Kidney (tissue), 13 donors: ENCODE measurements at regions not wholly inside any gene's neighbourhood (a gene's known extent, or its start where the extent isn't known, plus 50 kb on each side); places are given as distances from the start of the nearest gene placed in this dataset.

Experiments used
- DNase-seq, 5 donors: peaks; one replicate each; pipeline ENCODE4 v3.0.0-alpha.2; 2013 to 2020
- FAIRE-seq: peaks from 2 replicates; lab custom pipeline; 2012; peaks lifted over from hg19 to GRCh38; lab: Jason Lieb, UNC
- H3K27ac ChIP-seq, 2 donors: one replicate each; pipeline ENCODE4 v1.7.0; 2013; ENCODE audit warnings: low read depth in 2 of 2, low read length in 2 of 2, inconsistent platforms in 1 of 2
- H3K27me3 ChIP-seq: one replicate; pipeline ENCODE4 v1.7.1; 2013; ENCODE audit warnings: low read length, inconsistent platforms; ENCODE audit not compliant: control insufficient read depth, insufficient read depth
- H3K36me3 ChIP-seq, 3 donors: one replicate each; pipeline versions ENCODE4 v1.7.0 to v1.7.1; 2013; ENCODE audit warnings: low read length in 3 of 3, control low read depth in 1 of 3, inconsistent platforms in 1 of 3; ENCODE audit not compliant: insufficient read depth in 3 of 3, control insufficient read depth in 2 of 3
- H3K4me1 ChIP-seq, 3 donors: one replicate each; pipeline versions ENCODE4 v1.7.0 to v1.7.1; 2013; ENCODE audit warnings: low read length in 3 of 3, inconsistent platforms in 1 of 3, low read depth in 1 of 3; ENCODE audit not compliant: control insufficient read depth in 2 of 3, insufficient read depth in 2 of 3
- H3K4me3 ChIP-seq, 3 donors: one replicate each; pipeline versions ENCODE4 v1.7.0 to v1.8.1; 2013; ENCODE audit warnings: low read length in 3 of 3, control low read depth in 1 of 3, inconsistent platforms in 1 of 3
- H3K9ac ChIP-seq, 3 donors: one replicate each; pipeline versions ENCODE4 v1.7.0 to v1.7.1; 2013; ENCODE audit warnings: low read length in 3 of 3, control low read depth in 1 of 3, inconsistent platforms in 1 of 3
- H3K9me3 ChIP-seq, 3 donors: one replicate each; pipeline versions ENCODE4 v1.7.0 to v1.7.1; 2013; ENCODE audit warnings: low read length in 3 of 3, control low read depth in 1 of 3, inconsistent platforms in 1 of 3; ENCODE audit not compliant: control insufficient read depth in 2 of 3, insufficient read depth in 1 of 3
- intact Hi-C: fragments of 100-400 bp; cut with DNase I; formaldehyde crosslinking; loops from one replicate; pipeline ENCODE4 v1.11.1; 2022
- TF ChIP-seq, protein P1 (sequence below): IDR thresholded peaks from 3 replicates; pipeline ENCODE4 v1.5.1; 2012; ENCODE audit warnings: mild to moderate bottlenecking, moderate library complexity, borderline replicate concordance; ENCODE audit not compliant: insufficient read depth; ENCODE audit errors: extremely low read depth
- donor health status: control.
- donor health status: control.
- donor health status: control.
- donor health status: control.
- donor health status: control.
- donor health status: DM: yes; HTN: yes; CAD: no.
- donor health status: Normal renal cell carcinoma (clear cell type).

DNA sequence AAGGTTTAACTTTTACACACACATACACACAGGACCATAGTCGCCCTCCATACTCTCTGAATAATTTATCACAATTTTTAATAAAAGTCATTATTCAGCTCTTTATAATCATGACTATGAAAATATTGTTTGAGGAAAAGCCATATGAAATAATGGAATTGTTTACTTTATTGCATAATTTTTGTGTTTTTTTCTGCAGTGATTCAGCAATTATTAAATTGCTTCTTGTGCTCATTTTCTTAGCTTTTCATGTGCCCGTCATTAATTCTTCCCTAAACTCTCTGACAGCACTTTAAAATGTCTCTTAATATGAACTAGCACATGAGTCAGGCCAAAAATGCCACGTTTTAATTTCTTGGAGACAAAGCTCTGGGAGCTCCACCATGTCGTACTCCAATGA, 77.5 kb upstream of the ALX4 start:
- Histone ChIP-seq H3K27me3 (no peaks in the 10 kb centered on the region), H3K4me1 (no peaks in the 10 kb centered on the region), H3K36me3 (no peaks in the 10 kb centered on the region), H3K9ac (no peak overlapping the region), H3K9me3 (peaks cover 0 to 8% (median 5%) of the 10 kb centered on the region in 3 donors), H3K4me3 (no peak overlapping the region), H3K27ac (no peak overlapping the region)
- DNase-seq (no peak), FAIRE-seq (no peak)
- intact Hi-C loops, result no loop called here
- TF ChIP-seq, protein P1, sequence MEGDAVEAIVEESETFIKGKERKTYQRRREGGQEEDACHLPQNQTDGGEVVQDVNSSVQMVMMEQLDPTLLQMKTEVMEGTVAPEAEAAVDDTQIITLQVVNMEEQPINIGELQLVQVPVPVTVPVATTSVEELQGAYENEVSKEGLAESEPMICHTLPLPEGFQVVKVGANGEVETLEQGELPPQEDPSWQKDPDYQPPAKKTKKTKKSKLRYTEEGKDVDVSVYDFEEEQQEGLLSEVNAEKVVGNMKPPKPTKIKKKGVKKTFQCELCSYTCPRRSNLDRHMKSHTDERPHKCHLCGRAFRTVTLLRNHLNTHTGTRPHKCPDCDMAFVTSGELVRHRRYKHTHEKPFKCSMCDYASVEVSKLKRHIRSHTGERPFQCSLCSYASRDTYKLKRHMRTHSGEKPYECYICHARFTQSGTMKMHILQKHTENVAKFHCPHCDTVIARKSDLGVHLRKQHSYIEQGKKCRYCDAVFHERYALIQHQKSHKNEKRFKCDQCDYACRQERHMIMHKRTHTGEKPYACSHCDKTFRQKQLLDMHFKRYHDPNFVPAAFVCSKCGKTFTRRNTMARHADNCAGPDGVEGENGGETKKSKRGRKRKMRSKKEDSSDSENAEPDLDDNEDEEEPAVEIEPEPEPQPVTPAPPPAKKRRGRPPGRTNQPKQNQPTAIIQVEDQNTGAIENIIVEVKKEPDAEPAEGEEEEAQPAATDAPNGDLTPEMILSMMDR, result no peak

DNA sequence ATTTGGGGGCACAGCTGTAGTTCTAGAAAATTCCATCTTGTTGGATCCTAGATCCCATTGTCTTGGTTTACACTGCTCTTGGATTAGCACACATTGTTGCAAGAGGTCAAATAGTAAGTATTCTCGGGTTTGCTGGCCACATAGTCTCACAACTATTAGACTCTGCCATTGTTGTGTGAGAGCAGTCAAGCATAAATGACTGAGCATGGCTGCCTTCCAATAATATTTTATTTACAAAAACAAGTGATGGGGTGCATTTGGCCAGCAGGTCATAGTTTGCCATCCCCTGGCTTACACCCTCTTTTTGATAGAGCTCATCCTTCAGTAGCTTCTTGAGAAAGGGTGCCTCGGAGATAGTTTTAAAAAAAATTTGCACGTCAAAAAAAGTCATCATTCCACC, 77.9 kb upstream of the ALX4 start:
- Histone ChIP-seq H3K9ac (no peak overlapping the region), H3K36me3 (no peaks in the 10 kb centered on the region), H3K9me3 (peaks cover 0 to 8% (median 5%) of the 10 kb centered on the region in 3 donors)

DNA sequence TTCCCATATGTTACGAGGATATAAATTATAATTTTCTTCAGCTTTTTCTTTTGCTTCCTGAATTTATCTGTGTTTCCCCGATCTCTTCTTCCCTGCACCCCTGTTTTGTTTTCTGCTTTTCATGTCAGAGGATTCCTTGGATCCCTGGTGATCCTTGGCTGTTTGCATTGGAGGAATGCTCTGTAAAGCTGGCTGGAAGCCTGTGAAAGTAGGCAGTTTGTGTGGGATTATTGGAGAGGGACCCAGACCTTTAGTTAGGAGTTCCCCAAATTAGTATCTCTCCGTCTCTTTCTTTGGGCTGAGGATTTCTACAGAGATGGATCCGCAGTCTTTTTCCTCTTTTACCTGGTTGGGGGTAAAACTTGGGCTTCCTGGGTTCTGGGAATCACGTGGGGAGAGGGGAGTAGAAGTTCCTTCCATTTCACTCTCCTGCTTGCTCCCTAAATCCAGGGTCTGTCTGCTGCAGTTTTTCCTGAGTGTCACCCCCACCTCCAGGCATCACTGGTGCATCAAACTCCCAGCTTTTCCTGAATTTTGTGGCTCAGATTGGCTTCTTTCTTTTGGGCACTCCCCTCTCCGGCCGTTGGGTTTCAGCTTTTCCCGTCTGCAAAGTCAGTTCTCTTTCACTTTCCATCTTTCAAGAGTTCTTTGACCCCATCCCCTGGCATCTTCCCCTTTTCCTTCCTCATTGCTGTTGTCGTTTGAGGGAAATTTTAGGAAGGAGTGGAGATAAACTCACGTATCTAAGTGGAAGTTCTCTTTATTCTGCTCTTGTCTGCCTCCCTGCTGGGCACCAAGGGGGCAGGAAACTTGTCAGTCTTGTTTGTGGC, 79.1 kb upstream of the ALX4 start:
- peaks cover 0 to 8% (median 5%) of the 10 kb centered on the region in 3 donors for H3K9me3 ChIP-seq
- FAIRE-seq (no peak), DNase-seq (no peak)
- TF ChIP-seq, protein P1, result no peak
- H3K27me3 ChIP-seq, result no peaks in the 10 kb centered on the region
- no peak overlapping the region for H3K9ac ChIP-seq
- H3K27ac ChIP-seq, result no peak overlapping the region
- intact Hi-C loops, result no loop called here
- no peaks in the 10 kb centered on the region for H3K4me1 ChIP-seq
- no peak overlapping the region for H3K4me3 ChIP-seq
- H3K36me3 ChIP-seq, result no peaks in the 10 kb centered on the region

More for the DNA sequence above, 77.9 kb upstream of the ALX4 start:
- intact Hi-C loops, result no loop called here
- H3K27me3 ChIP-seq, result no peaks in the 10 kb centered on the region
- no peak overlapping the region for H3K27ac ChIP-seq
- TF ChIP-seq, protein P1, result no peak
- FAIRE-seq (no peak), DNase-seq (no peak)
- no peaks in the 10 kb centered on the region for H3K4me1 ChIP-seq
- H3K4me3 ChIP-seq, result no peak overlapping the region
